WTC11 (cell line): ENCODE measurements at regions not wholly inside any gene's neighbourhood (a gene's known extent, or its start where the extent isn't known, plus 50 kb on each side); places are given as distances from the start of the nearest gene placed in this dataset.

Experiments used
- AFF4 ChIP-seq: sonication (generic); formaldehyde crosslinking; IDR thresholded peaks from 2 replicates; pipeline ENCODE4 v1.8.1; 2023; ENCODE audit warnings: mild to moderate bottlenecking, missing genetic modification reagents, borderline replicate concordance
- CTCF ChIP-seq: fragments of 200-600 bp; IDR thresholded peaks from 2 replicates; pipeline ENCODE4 v1.8.0; 2022; ENCODE audit warnings: antibody characterized with exemption
- FOXP1 ChIP-seq: sonication (generic); formaldehyde crosslinking; IDR thresholded peaks from 2 replicates; pipeline ENCODE4 v1.8.0; 2022; ENCODE audit warnings: missing genetic modification reagents, mild to moderate bottlenecking, moderate library complexity, borderline replicate concordance
- JUN ChIP-seq: sonication (generic); formaldehyde crosslinking; IDR thresholded peaks from 2 replicates; pipeline ENCODE4 v1.8.0; 2023; ENCODE audit warnings: mild to moderate bottlenecking, missing genetic modification reagents
- MXD4 ChIP-seq: fragments of 250-450 bp; sonication (Bioruptor Pico); IDR thresholded peaks from 2 replicates; pipeline ENCODE4 v1.8.0; 2021; ENCODE audit warnings: mild to moderate bottlenecking, moderate library complexity, borderline replicate concordance
- SP1 ChIP-seq: sonication (generic); formaldehyde crosslinking; conservative IDR thresholded peaks from 2 replicates; pipeline ENCODE4 v1.8.1; 2022; ENCODE audit warnings: missing genetic modification reagents
- USF1 ChIP-seq: sonication (generic); formaldehyde crosslinking; IDR thresholded peaks from 2 replicates; pipeline ENCODE4 v1.8.0; 2022; ENCODE audit warnings: mild to moderate bottlenecking, missing genetic modification reagents
- ZBTB21 ChIP-seq: sonication (generic); formaldehyde crosslinking; IDR thresholded peaks from 2 replicates; pipeline ENCODE4 v1.8.1; 2023; ENCODE audit warnings: mild to moderate bottlenecking, missing genetic modification reagents, borderline replicate concordance
- ZNF121 ChIP-seq: sonication (generic); formaldehyde crosslinking; IDR thresholded peaks from 2 replicates; pipeline ENCODE4 v1.8.0; 2023; ENCODE audit warnings: missing genetic modification reagents
- ZNF232 ChIP-seq: sonication (generic); formaldehyde crosslinking; IDR thresholded peaks from 2 replicates; pipeline ENCODE4 v1.8.0; 2022; ENCODE audit warnings: mild to moderate bottlenecking, missing genetic modification reagents
- ZNF317 ChIP-seq: sonication (generic); formaldehyde crosslinking; IDR thresholded peaks from 2 replicates; pipeline ENCODE4 v1.8.1; 2023; ENCODE audit warnings: low read depth, mild to moderate bottlenecking, moderate library complexity, missing genetic modification reagents, borderline replicate concordance

- TF ChIP-seq CTCF = no peak
- no peak for TF ChIP-seq ZNF121 (CRISPR knock-in tag)
- no peak for TF ChIP-seq USF1 (CRISPR knock-in tag)
- TF ChIP-seq AFF4 (CRISPR knock-in tag) = no peak
- no peak for TF ChIP-seq ZNF317
- no peak for TF ChIP-seq ZNF232 (CRISPR knock-in tag)
- no peak for TF ChIP-seq FOXP1 (CRISPR knock-in tag)
- TF ChIP-seq MXD4 (CRISPR knock-in tag) = no peak
- TF ChIP-seq JUN (CRISPR knock-in tag) = no peak
- TF ChIP-seq ZBTB21 = no peak
- no peak for TF ChIP-seq SP1
These were observed 72.6 kb upstream of the ALDH1A3 start for GRCh38 chr15:100807028-100807427.
